Activated gamma-delta T cell treated with Interleukin-2 at 50 U/mL for 16 hours (primary cell): ENCODE measurements at regions not wholly inside any gene's neighbourhood (a gene's known extent, or its start where the extent isn't known, plus 50 kb on each side); places are given as distances from the start of the nearest gene placed in this dataset.

Source experiments
- DNase-seq: peaks from one replicate; pipeline ENCODE4 v3.0.0-alpha.2; 2020

- no peak for DNase-seq
Observed at GRCh38 chr10:1968257-1969033, 231.1 kb upstream of the ADARB2 start.

GRCh38 chr10:1966712-1967376 lies 229.5 kb upstream of the ADARB2 start:
- DNase-seq: no peak

GRCh38 chr10:1964476-1964875 lies 227.2 kb upstream of the ADARB2 start:
- no peak for DNase-seq

GRCh38 chr10:1963341-1963740 lies 226.0 kb upstream of the ADARB2 start:
- no peak for DNase-seq

GRCh38 chr10:1961989-1962388 lies 224.7 kb upstream of the ADARB2 start:
- no peak for DNase-seq

GRCh38 chr10:1960982-1961381 lies 223.7 kb upstream of the ADARB2 start:
- no peak for DNase-seq

GRCh38 chr10:1957057-1957456 lies 219.7 kb upstream of the ADARB2 start:
- DNase-seq: no peak

- DNase-seq: no peak
Observed at GRCh38 chr10:1954300-1954699, 217.0 kb upstream of the ADARB2 start.

- no peak for DNase-seq
Observed at GRCh38 chr10:1952126-1953095, 215.1 kb upstream of the ADARB2 start.

- DNase-seq: no peak
Observed at GRCh38 chr10:1950803-1951495, 213.6 kb upstream of the ADARB2 start.

GRCh38 chr10:1947464-1948003 lies 210.2 kb upstream of the ADARB2 start:
- no peak for DNase-seq

- no peak for DNase-seq
Observed at GRCh38 chr10:1944487-1944886, 207.2 kb upstream of the ADARB2 start.

- DNase-seq: no peak
Observed at GRCh38 chr10:1942478-1942877, 205.2 kb upstream of the ADARB2 start.

- DNase-seq: peak; percentile 14
Observed at GRCh38 chr10:1939016-1939415, 201.7 kb upstream of the ADARB2 start.

- no peak for DNase-seq
Observed at GRCh38 chr10:1938317-1938716, 201.0 kb upstream of the ADARB2 start.

GRCh38 chr10:1935912-1936311 lies 198.6 kb upstream of the ADARB2 start:
- no peak for DNase-seq

- no peak for DNase-seq
Observed at GRCh38 chr10:1933215-1933614, 195.9 kb upstream of the ADARB2 start.

GRCh38 chr10:1932692-1933094 lies 195.4 kb upstream of the ADARB2 start:
- DNase-seq: no peak

- DNase-seq: no peak
Observed at GRCh38 chr10:1928606-1929005, 191.3 kb upstream of the ADARB2 start.

GRCh38 chr10:1923998-1924397 lies 186.7 kb upstream of the ADARB2 start:
- DNase-seq: no peak

GRCh38 chr10:1923586-1923985 lies 186.3 kb upstream of the ADARB2 start:
- no peak for DNase-seq

- DNase-seq: no peak
Observed at GRCh38 chr10:1920941-1921340, 183.6 kb upstream of the ADARB2 start.
